Mesenteric fat pad (tissue), 1 donor: ENCODE measurements at regions not wholly inside any gene's neighbourhood (a gene's known extent, or its start where the extent isn't known, plus 50 kb on each side); places are given as distances from the start of the nearest gene placed in this dataset.

ENCODE experiments used
- DNase-seq: peaks from one replicate; pipeline ENCODE4 v3.0.0-alpha.2; 2020; ENCODE audit warnings: low spot score
- donor health status: DM: yes; HTN: yes; CAD: no.

GRCh38 chr22:47448231-47449223 lies 686.1 kb downstream of the TBC1D22A start:
- peak; percentile 67 for DNase-seq

GRCh38 chr22:47446821-47447810 lies 684.7 kb downstream of the TBC1D22A start:
- DNase-seq: peak; percentile 78

GRCh38 chr22:47446331-47446730 lies 683.9 kb downstream of the TBC1D22A start:
- peak; percentile 77 for DNase-seq

- DNase-seq: peak; percentile 72
Measured at GRCh38 chr22:47445716-47446290, 683.4 kb downstream of the TBC1D22A start.

- no peak for DNase-seq
Measured at GRCh38 chr22:47445212-47445611, 682.8 kb downstream of the TBC1D22A start.

GRCh38 chr22:47444746-47445065 lies 682.3 kb downstream of the TBC1D22A start:
- DNase-seq: peak; percentile 85

GRCh38 chr22:47443836-47444745 lies 681.6 kb downstream of the TBC1D22A start:
- DNase-seq: peak; percentile 35

- peak; percentile 59 for DNase-seq
Measured at GRCh38 chr22:47442821-47443220, 680.4 kb downstream of the TBC1D22A start.

- peak; percentile 37 for DNase-seq
Measured at GRCh38 chr22:47439643-47440265, 677.3 kb downstream of the TBC1D22A start.

GRCh38 chr22:47437636-47438035 lies 675.2 kb downstream of the TBC1D22A start:
- peak; percentile 65 for DNase-seq

- no peak for DNase-seq
Measured at GRCh38 chr22:47437110-47437509, 674.7 kb downstream of the TBC1D22A start.

GRCh38 chr22:47435826-47436225 lies 673.4 kb downstream of the TBC1D22A start:
- peak; percentile 62 for DNase-seq

- DNase-seq: peak; percentile 84
Measured at GRCh38 chr22:47435204-47435487, 672.7 kb downstream of the TBC1D22A start.

- DNase-seq: peak; percentile 45
Measured at GRCh38 chr22:47434336-47435203, 672.1 kb downstream of the TBC1D22A start.

- DNase-seq: no peak
Measured at GRCh38 chr22:47433627-47434026, 671.2 kb downstream of the TBC1D22A start.

GRCh38 chr22:47432683-47433082 lies 670.2 kb downstream of the TBC1D22A start:
- peak; percentile 16 for DNase-seq

GRCh38 chr22:47423861-47424820 lies 661.7 kb downstream of the TBC1D22A start:
- peak; percentile 74 for DNase-seq

- DNase-seq: peak; percentile 68
Measured at GRCh38 chr22:47423266-47423665, 660.8 kb downstream of the TBC1D22A start.
